8988T (cell line): ENCODE measurements at regions not wholly inside any gene's neighbourhood (a gene's known extent, or its start where the extent isn't known, plus 50 kb on each side); places are given as distances from the start of the nearest gene placed in this dataset.

Source experiments
- DNase-seq: peaks from one replicate; pipeline ENCODE4 v3.0.0; 2011

DNA sequence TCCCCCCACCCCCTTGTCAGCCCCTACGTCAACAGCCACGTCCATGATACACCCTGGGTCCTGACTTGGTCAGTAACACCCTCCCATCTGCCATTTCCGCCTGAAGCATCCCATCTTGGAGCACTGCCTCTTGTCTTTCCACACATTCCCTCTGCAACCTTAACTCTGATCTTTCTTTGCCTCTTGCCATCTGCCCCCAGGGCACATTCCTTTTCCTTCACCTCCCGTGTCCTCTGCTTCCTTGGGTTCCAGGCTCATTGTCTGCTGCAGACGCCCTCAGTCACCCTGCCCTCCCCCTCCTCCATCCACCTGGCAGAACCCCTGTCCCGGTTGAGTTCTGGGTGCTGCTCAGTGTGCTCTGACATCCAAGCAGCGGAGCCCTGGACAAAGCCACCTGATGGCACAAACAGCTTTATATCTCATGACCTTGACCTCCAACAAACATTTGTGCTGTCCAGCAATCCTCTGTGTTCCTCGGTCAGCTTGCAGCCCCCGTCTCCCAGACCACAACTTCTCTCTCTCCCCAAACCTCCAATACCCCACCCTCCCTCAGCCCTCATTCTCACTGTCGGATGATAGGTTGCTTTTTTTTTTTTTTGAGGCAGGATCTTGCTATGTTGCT lies 97.7 kb upstream of the IER5L start:
- peak; percentile 11 for DNase-seq

DNA sequence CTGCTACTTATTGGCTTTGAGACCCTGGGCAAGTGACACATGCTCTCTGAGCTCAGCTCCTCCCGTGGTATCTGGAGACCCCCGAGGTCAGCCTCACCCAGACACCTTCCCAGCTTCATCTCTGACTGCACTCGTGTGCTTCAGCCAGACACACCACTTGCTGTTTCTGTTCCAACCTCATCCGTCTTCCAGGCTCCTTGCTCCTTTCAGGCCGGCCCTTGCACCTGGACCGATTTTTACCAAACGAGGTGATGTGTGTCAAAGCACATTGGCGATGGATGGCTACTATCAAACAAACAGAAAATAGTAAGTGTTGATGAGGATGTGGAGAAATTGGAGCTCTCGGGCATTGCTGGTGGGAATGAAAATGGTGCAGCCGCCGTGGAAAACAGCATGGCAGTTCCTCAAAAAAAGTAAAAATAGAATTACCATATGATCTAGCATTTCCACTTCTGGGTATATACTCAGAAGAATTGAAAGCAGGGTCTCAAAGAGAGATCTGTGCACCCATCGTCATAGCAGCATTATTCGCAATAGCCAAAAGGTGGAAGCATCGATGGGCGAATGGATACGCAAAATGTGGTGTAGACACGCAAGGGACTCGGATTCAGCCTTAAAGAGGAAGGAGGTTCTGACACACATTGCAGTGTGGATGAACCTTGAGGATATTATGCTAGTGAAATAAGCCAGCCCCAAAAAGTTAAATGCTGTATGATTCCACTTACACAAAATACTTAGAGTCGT lies 96.1 kb upstream of the IER5L start:
- peak; percentile 2 for DNase-seq

DNA sequence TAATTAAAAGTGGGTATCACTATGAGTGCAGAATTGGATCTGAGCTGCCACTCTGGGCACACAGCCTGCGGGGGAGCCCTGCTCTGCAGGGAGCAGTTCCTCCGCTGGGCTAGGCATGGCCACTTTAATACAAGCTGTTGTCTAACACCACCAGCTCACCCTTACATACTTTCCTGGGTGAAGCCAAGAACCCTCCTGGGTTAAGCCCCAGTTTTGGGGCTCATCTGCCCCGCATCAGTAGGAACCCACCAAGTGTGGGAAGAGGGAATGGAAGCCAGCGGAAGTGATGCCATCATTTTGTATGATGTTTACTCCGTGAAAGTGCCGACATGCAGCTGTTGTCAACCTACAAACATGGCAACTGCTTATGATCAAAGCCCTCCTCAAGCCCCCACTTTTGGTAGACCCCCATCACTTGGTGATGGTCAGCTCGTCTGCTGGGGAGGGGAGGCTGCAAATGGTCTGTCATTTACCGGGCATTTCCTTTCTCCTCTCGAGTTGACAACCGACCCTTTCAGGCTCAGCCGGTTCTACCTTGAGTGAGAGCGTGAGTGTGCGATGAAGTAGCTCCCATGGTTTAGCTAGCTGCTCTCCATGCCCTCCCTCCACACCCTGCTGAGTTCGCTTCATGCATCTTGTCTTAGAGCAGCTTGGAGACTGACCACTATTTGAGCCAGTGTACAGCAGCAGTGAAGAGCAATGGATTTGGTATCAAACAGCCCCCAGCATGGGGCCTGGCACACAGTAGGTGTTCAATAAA lies 95.3 kb upstream of the IER5L start:
- peak; percentile 4 for DNase-seq

DNA sequence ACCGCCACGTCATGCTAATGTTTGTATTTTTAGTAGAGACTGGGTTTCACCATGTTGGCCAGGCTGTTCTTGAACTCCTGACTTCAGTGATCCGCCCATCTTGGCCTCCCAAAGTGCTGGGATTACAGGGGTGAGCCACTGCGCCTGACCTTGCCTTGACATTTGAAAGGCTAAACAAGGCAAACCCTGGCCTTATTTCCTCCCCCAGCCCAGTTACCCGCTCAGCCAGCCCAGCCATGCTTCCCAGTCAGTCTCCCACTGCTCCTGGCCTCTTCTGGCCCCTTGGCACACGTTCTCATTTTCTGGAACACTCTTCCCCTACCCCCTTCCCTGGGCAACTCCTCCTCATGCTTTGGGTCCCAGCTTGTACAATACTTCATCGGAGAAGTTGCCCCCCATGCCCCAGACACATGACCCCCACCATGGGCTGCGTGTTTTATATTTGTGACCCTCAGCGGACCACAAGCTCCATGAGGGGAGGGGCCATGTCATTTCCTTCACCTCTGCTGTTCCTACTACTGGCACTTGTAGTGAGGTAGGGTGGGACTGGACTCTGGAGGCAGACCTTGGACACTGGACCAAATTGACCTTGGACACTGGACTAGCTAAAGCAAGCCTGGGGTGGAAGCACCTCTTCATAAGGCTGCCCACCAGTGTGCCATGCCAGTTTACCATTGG lies 94.4 kb upstream of the IER5L start:
- no peak for DNase-seq

DNA sequence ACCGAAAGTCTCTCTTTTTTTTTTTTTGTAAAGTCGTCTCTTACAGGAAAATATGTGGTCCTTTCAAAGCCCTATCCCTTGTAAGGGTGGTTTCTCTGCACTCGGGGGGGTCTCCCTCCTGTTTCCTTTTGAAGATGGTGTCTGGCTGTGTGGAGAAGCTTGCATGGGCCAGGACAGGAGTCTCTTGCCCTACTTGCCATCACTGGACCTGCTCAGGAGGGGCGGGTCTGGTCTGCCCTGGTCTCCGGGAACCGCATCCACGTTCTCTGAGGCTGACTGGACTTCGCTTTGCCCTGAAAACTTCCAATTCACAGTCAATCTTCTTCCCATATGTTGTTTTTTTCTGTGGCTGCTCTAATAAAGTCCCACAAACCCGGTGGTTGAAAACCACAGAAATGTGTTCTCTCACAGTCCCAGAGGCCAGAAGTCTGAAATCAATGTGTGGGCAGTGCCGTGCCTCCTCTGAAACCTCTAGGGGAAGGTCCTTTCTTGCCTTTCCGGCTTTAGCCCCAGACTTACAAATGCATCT lies 92.9 kb upstream of the IER5L start:
- DNase-seq = no peak

DNA sequence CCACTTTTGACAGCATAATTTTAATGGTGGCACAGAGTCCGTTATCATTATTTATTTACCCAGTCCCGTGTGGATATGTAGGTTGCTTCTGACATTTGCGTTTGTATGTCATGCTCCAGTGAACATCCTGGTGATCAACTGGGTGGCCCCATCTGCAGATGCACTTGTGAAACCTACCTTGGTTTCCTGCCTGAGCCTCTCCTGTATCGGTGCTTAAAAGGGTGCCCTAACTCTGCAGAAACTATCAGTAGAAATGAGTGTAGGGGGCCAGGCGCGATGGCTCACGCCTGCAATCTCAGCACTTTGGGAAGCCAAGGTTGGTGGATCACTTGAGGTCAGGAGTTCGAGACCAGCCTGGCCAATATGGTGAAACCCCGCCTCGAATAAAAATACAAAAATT lies 92.1 kb upstream of the IER5L start:
- no peak for DNase-seq

DNA sequence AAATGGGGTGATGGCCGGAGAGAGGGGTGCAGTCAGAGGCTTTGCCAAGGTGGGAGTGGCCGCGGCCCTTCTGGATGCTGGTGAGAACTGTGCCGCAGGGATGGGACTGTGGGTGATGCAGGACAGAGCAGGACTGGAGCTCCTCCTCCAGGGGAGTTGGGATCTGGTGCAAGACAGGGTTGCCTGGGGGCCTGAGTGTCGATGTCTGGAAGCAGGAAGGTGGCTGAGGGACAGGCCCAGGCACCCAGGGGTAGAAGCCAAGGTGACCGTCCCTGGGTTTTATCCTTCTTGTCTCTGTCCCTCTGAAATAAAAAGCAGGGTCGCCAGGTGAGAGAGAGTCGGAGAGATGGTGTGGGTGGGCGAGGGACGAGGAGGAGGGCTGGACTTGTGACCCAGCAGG lies 89.1 kb upstream of the IER5L start:
- DNase-seq = no peak

DNA sequence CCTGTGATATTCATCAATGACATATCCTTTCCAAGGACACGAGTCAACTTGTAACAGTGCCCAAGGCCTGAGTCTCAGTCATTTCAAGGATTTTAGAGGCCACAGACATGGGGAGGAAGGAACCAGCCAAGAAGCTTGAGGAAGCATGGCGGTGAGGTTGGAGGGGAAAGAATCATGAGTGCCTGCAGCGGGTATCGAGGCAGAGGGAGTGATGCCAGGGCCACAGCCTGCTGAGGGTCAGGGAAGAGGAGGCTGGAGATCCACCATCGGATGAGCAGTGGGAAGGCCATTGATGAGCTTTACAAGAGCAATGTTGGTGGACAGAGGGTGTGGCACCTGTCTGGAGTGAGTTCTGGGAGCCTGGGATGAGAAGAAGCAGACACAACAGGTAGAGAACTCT lies 88.5 kb upstream of the IER5L start:
- no peak for DNase-seq

DNA sequence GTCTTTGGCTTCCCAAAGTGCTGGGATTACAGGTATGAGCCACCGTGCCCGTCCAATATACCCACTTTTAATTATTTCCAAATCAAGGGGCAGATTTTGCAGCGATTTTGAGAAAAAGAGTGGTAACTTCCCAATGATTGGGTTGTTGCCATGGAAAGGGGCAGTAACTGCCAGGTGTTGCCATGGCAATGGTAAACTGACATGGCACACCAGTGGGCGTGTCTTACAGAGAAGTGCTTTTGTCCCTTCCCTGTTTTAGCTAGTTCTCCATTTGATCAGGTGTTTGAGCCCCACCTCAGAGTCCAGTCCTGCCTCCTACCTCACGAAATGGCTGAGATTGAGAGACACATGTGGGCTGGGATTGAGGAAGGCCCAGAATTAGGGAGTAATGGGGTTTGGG lies 86.3 kb upstream of the IER5L start:
- no peak for DNase-seq

DNA sequence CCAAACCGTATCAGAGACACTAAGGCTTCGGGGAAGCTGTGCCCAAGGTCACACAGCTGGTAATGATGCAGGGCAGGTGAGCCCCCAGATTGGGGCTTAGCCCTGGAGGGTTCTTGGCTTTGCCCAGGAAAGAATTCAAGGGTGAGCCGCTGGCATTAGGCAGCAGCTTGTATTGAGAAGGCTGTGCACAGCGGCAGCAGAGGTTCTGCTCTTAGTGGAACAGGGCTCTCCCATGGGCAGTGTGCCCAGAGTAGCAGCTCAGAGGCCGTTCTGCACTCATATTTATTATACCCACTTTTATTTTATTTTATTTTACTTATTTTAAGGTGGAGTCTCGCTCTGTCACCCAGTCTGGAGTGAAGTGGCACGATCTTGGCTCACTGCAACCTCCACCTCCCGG lies 85.8 kb upstream of the IER5L start:
- DNase-seq = no peak

DNA sequence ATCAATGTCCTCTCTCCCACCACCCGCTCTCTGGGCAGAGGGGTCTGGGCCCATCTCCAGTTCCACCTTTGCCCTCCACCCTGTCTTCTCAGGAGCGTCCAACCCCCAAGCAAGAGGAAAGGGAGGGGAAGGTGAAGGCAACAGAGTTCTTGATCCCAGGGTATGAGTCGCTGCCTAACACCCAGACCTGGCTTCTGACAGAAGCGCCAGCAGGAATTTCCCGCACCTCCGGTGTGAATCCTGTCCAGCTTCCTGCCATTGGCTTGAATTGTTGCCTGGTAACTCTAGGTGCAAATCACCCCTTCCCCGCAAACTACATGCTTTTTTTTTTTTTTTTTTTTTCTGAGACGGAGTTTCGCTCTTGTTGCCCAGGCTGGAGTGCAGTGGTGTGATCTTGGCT lies 84.2 kb upstream of the IER5L start:
- DNase-seq = no peak

DNA sequence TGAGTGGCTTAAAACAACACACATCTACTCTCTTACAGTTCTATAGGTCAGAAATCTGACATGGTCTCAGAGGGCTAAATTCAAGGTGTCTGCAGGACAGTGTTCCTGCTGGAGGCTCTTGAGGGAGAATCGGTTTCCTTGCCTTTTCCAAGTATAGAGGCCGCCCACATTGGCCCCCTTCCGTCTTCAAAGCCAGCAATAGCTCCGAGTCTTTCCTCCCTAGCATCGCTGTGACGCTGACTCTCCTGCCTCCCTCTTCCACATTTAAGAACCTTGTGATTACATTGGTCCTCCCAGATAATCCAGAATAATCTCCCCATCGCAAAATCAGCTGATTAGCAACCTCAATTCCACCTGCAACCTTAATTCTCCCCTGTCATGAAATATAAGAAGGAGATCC lies 81.3 kb upstream of the IER5L start:
- no peak for DNase-seq

DNA sequence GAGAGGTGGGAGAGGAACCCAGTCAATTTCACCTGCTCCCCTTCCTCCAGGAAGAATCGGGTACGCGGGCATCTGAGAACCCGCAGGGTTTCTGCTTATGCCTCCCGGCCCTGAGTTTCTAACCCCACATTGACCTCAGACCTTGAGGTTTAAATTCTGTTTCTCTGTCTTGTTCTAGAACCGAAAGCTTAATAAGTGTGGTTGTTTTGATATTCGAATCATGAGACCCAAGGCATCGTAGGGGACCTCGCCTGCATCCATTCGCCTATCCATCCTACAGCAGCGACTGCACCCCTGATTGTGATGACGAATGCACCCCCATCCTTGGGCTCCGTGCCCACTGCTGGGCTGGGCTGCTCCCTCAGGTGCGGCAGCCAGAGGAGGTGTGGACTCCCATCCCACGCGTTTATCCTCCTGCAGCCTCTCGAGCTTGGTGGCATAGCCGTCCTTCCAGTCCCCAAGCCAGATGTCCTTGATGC lies 80.8 kb upstream of the IER5L start:
- DNase-seq = no peak

DNA sequence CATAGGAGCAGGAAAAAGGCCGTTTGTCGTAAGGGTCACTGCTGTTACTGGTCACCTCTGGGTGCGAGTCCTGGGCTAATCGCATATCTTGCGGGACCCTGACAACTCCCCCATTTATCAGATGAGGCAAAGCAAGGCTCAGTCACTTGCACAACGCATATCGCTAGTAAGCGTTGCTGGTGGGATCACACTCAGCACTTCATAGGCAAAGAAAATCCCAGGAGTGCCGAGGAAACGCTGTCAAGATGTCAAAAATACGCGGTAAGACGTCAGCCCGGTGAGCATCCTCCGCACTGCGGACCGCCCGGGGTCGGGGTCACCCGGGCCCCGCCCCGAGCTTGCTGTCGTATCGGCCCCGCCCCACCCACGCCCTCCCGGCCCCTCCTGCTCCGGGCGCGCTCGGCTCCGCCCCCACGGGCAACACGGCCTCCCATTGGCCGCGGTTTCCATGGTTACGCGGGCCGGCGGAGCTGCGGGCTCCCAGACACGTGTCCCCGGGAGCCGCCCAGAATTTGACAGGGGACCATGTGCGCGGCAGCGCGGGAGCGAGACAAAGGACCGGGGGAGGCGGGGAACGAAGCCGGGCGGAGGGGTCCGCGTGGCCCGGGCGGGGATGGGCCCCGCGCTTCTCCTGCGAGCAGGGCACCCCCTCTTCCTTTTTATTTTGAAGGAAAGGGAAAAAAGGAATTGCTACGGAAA lies 80.2 kb upstream of the IER5L start:
- peak; percentile 66 for DNase-seq

DNA sequence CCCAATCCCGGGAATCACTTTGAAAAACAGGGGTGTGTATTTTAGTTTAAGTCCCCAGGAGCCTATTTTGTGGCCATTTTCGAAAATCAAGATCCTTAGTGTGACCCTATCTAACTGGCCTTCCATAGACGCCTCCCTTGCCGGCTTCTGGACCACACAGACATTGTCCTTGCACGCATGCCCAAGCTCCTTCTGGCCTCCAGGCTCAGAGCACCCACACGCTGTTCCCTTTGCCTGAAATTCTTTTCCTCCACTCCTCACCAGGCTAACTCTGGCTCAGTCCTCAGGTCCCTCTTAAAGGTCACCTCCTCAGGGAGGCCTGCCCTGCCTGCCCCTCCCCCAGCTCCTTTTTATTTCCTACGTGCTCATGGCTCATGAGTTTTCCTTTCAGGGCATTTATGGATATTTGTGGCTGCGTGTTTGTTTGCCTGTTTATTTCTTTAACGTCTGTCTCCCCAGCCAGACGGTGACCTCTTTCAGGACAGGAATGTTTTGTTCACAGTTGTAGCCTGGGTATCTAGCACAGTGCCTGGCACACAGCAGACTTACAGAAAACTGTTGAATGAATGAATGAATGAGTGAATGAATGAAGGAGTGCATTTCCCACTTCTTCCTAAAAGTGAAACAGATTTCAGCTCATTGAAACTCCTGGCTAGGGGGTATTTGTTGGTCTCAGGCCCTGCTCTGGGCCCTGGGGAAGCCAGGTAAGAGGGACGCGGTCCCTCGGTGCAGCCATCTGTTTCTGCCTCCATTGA lies 79.1 kb upstream of the IER5L start:
- no peak for DNase-seq

DNA sequence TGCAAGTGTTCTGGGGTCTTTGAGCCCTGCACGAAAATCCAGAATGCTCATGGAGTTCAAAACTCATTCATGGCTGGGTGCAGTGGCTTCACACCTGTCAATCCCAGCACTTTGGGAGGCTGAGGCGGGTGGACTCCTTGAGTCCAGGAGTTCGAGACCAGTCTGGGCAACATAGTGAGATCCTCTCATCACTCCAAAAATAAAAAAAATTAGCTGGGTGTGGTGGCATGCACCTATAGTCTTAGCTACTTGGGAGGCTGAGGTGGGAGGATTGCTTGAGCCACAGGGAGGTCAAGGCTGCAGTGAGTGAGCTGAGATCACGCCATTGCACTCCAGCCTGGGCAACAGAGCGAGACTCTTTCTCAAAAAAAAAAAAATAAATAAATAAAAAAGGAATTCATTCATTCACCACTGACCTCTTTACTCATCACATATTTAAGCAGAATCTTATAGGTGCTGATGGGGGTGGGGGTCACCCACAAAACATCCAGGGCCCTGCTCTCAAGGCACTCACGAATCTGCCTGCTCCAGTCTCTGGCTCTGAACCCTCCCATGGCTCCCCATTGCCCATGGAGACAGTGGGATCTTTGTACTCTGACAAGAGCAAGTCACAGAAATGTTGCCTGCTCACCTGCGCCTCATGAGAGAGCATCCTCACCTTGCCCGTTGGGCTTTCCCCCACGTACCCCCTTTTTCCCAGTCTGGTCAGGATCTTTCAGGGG lies 76.7 kb upstream of the IER5L start:
- DNase-seq = no peak

DNA sequence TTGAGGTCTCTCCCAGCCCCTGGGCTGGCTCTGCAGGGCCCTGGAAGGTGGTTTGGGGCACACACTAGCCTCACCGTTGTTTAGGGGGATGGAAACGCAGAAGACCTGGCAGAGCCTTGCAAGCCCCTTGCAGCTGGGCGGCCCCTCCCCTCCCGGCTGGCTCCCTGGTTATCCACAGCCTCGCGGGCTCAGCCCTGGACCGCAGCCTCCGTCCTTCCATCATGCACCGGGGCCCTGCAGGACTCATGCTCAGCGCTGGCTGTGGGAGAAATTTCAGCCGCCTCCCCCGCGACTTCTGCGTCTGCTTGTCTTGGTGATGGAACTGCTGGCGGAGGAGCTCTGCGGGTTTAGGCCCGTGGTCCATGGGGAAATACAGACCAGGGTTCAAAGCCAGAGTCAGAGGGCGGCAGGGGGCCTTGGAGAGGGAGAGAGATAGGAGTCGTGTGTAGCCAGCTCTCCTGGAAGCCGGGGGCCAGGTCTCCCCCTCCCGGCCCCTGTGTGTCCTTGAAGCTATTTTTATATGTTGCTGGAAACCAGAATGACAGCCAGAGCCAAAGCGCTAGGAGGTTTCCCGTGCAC lies 75.8 kb upstream of the IER5L start:
- no peak for DNase-seq

DNA sequence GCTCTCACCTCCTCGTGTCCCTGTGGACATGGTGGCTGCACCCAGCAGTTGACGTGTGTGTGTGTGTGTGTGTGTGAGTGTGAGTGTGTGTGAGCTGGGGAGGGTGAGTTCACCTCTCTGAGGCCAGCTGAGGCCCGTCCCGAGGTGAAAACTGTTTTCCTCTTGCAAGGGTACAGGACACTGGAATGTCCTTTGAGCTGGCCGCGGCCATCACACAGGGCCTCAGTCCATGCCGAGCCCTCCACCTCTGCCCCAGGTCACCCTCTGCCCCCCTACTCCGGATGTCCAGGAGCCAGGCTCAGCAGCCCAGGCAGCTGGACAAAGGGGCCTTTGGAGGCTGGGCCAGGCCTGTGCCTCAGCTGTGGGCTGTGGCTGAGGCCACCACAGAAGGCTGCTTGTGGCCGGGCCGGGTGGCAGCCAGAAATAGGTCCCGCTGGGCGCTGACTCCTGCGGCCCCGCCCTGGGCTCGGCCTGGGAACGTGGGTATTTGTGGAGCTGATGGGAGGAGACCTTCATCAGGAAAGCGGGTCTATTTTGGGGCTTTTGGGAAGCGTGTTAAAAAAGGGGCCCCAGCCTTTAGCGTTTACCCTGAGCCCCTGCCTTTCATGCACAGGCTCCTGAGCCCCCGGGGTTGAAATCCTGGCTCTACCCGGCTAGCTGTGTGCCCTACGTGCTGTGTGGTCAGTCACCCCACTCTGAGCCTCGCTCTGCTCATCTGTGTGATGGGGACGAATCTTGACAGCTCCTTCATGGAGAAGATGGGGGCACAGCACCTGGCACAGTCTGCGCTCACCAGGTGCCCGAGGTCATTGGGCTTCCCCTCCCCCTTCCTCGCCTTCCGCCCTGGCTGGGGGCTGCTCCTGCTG lies 75.1 kb upstream of the IER5L start:
- DNase-seq = no peak

DNA sequence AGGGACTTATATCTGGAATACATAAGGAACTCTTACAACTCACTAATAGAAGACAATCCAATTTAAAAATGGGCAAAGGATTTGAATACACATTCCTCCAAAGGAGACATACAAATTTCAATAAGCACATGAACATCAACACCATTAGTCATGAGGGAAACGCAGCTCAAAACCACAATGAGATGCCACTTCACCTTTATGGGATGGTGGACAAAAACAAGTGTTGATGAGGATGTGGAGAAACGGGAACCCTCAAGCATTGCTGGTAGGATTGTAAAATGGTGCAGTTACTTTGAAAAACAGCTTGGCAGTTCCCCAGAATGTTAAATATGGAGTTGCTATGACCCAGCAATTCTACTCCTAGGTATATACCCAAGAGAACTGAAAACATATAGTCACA lies 72.7 kb upstream of the IER5L start:
- no peak for DNase-seq
